ENCODE measurements at regions not wholly inside any gene's neighbourhood (a gene's known extent, or its start where the extent isn't known, plus 50 kb on each side); places are given as distances from the start of the nearest gene placed in this dataset.

DNA sequence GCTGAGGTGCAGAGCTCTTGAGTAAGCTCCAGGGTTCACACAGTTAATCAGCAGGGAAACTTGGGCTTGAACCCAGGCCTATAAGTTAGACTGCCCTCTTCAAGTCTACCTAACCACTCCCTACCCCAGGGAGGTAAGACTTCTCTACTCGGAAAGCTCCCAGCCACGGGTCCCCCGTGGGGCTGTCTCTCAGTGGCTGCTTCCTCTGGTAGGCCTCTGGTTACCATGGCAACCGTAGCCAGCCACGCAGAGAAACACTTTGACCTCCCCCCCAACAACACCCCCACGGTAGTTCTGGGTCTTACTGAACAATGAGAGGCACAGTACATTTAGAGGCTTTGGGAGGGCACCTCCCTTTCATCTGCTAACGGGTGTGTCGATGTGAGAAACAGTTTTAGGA lies 245.2 kb downstream of the AACS start (continued):
- TF ChIP-seq CTBP2 (IDR thresholded peaks at IDR 0.05; ENCODE audit: borderline replicate concordance, insufficient read depth, insufficient read length, low read length) (no peak), RAD21 (IDR thresholded peaks at IDR 0.05 in 1 of 2, conservative IDR thresholded peaks at IDR 0.05 in 1 of 2; ENCODE audit: low read depth in 2 of 2, low read length in 2 of 2) (no peak), SIRT6 (IDR thresholded peaks at IDR 0.05; ENCODE audit: low read length) (no peak), CBX8 (IDR thresholded peaks at IDR 0.05; ENCODE audit: borderline replicate concordance, low read depth, low read length) (no peak)
